T47D (cell line): ENCODE measurements at regions not wholly inside any gene's neighbourhood (a gene's known extent, or its start where the extent isn't known, plus 50 kb on each side); places are given as distances from the start of the nearest gene placed in this dataset.
"Not testable (repeated sequence)": the region's sequence is repeated elsewhere in the genome, so short reads cannot be mapped to it uniquely, and the experiment has no call there.

ENCODE experiments used
- DNase-seq, 2 experiments: peaks; one replicate each; pipeline versions ENCODE4 v3.0.0 to v3.0.0-alpha.2; 2011 to 2012; ENCODE audit warnings: low read depth in 1 of 2, low spot score in 1 of 2
- JUND ChIP-seq: IDR thresholded peaks from 2 replicates; pipeline ENCODE4 v1.6.1; 2012; ENCODE audit warnings: low read depth
- in situ Hi-C: cut with HindIII; loops from 2 replicates; pipeline ENCODE4 v1.10.0; 2016; ENCODE audit warnings: low sequenced_read_pairs, low pct_unique_long_range_greater_than_20kb

DNA sequence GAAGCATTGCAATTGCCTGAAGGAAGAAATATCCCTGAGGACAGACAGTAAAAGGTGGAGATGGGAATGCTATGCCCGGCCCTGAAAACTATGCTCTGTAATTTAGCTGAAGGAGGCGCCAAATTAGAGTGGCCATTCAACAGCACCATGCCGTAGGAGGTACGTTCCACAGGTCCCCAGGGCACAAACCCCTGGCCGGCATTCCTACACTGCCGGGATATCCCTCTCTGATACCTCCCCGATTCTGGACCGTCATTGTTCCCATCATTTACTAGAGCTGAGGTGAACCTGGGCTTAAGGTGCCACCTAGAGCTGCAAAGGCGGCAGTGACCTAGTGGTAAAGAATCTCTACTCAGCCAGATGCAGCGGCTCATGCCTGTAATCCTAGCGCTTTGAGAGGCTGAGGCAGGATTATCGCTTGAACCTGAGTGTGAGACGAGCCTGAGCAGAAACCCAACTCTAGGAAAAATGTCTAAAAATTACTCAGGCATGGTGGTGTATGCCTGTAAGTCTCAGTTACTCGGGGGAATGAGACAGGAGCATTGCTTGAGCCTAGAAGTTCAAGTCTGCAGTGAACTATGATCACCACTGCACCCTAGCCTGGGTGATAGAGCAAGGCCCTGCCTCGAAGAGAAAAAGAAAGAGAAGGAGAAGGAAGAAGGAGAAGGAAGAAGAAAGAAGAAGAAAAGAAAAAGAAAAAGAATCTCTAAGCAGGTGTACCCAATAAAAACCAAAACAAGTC lies 53.0 kb upstream of the TNKS2 start:
- DNase-seq = peak; percentile 31 to 88
- TF ChIP-seq JUND = no peak
- in situ Hi-C loops = no loop called here

DNA sequence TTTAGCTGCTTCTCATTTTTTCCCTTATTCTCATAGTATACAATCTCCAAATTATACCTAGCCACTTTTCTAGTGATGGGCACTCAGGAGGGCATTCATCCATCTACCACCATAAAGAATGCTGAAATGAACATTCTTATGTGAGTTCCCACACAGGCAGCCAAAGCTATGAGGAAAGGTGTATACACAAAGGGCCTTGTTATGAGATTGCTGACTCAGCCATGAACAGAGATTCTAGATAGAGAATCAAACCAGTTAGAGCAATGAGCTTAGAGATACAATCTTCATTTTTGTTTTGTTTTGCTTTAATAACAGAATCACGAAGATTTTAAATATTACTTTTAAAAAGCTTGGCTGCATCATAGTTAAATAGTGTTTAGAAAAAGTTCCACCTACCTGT lies 54.8 kb upstream of the TNKS2 start:
- no peak for TF ChIP-seq JUND
- in situ Hi-C loops = no loop called here
- no peak for DNase-seq

DNA sequence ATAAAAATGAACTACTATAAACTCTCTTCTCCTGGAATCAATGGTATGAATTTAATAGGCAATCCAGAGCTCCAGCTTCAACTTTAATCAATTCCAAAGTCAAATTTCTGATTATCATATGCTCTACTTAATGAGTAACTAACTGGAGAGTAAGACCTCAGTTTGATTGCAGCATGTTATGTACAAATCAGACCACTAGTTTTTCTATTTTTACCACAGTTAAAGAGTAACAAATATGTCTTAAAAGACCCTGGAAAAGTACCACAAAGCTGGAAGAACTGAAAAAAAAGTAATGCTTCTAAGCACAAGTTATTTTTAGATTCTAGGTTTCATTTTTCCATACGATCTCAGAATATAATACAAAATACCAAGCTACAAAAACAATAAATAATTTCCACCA lies 56.0 kb upstream of the TNKS2 start:
- in situ Hi-C loops = no loop called here
- no peak for DNase-seq
- TF ChIP-seq JUND = no peak

DNA sequence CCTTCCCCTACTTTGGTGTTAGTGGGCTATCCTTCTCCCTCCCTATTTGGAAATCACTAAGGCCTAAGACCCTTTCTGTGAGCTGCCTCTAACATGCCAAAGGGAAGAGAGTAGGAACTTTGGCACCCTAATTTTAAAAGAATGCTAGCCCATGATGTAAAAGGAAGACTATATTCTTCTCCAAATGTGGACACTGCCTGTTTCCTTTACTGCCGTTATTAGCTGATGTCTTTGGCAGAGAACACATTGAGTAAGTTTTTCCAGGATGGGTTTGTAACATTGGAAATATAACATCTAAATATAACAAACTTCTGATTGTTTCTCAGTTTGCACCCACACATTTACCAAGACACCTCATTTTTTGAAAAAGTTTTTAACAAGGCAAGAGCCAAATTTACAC lies 56.9 kb upstream of the TNKS2 start:
- in situ Hi-C loops = no loop called here
- no peak for DNase-seq
- TF ChIP-seq JUND = no peak

DNA sequence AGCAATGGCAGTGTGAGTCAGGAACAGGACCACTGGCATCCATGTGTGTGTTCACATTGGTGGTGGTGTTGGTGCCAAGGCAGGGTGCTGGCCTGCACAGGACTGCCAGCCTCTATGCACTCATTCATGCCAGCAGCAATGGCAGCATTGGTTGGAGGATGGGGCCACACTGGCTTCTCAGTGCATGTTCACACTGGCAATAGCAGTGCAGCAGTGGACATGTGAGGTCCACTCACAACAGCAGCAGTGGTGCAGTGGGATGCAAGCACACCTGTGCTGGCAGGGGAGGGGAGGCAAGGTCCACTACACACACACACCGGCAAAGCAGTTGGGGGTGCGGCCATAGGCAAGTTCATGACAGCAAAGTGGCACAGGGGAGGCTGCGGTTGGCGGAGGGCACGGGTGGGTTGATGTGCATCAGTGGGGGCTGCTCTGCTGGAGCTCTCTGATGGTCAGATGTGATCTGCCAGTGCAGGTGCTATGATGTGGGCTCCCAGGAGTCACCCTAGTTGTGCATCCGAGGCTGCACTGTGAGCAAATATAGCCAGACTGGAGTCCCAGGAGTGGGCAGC lies 57.8 kb upstream of the TNKS2 start:
- no peak for TF ChIP-seq JUND
- in situ Hi-C loops = no loop called here
- DNase-seq = no peak

DNA sequence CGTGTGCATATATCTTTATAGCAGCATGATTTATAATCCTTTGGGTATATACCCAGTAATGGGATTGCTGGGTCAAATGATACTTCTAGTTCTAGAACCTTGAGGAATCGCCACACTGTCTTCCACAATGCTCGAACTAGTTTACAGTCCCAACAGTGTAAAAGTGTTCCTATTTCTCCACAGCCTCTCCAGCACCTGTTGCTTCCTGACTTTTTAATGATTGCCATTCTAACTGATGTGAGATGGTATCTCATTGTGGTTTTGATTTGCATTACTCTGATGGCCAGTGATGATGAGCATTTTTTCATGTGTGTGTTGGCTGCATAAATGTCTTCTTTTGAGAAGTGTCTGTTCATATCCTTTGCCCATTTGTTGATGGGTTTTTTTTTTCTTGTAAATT lies 66.0 kb upstream of the TNKS2 start:
- in situ Hi-C loops, DNase-seq: not testable (repeated sequence)

- DNase-seq, in situ Hi-C loops: not testable (repeated sequence)
Observed at GRCh38 chr10:91729339-91729738, 68.9 kb upstream of the TNKS2 start.

DNA sequence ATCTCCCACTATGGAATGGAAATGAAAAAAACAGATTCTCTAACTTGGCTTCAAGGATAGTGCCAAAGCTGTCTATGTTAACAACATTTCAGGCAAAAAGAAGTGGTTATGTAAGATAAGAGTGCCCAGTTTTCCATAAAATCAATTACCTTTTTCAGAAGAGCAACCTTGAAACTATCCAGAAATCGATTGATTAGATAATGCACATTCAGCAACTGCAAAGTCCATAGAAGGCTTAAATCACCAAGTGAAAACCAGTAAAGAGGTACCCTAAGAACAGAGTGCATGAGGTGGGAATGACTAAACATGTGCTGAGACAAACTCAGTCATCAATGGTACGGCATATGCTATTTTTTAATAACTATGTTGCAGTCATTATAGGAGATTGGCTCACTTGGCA lies 71.9 kb upstream of the TNKS2 start:
- DNase-seq = no peak
- in situ Hi-C loops = no loop called here
- TF ChIP-seq JUND = no peak

GRCh38 chr10:91724933-91725332 lies 73.3 kb upstream of the TNKS2 start:
- DNase-seq = no peak
- TF ChIP-seq JUND = no peak
- in situ Hi-C loops = no loop called here

- DNase-seq = no peak
- TF ChIP-seq JUND = no peak
- in situ Hi-C loops = no loop called here
Observed at GRCh38 chr10:91713461-91714072, 80.7 kb upstream of the PPP1R3C start.

DNA sequence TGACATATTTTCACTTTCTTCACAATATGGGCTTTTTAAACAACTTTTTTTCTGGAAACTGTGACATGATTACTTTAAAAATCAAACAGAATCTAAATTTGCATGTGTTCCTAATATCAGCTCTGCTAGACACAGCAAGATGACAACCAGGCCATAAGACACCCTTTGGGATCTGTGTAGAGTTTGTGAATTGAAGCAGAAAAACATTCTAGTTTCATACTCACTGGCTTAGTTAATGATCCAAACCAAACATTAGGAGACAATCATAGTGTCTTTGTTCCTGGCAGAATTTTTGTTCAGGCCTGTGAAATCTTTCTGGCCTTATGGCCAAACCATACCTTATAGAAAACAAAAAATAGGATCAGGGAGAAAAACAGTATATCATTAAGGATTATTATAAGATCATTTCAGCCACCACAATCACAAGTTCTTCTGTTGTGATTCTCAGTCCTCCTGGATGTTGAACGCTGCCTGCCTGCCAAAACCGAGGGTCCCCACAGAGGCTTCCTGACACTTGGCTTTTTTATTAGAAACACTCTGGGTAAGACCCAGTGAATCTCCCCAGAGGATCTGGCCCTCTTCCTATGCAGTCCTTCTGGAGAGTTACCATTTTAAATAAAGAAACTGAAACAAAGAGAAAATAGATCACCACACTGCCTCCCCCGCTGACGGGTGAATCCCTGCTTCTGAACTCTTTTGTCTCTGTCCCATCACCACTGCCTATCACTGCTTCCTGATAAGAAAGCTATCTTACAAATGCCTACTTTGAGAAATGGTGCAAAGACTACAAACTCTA lies 79.2 kb upstream of the PPP1R3C start:
- TF ChIP-seq JUND = no peak
- DNase-seq = no peak
- in situ Hi-C loops = no loop called here

GRCh38 chr10:91709394-91709798 lies 76.5 kb upstream of the PPP1R3C start:
- no peak for DNase-seq
- in situ Hi-C loops = no loop called here

More at GRCh38 chr10:91709394-91709798, 76.5 kb upstream of the PPP1R3C start:
- no peak for TF ChIP-seq JUND
